Right ventricle myocardium superior (tissue), 1 donor: ENCODE measurements at regions not wholly inside any gene's neighbourhood (a gene's known extent, or its start where the extent isn't known, plus 50 kb on each side); places are given as distances from the start of the nearest gene placed in this dataset.

Source experiments
- ATAC-seq: fragments of 200-7000 bp; cut with Tn5 transposase; one replicate; pipeline ENCODE4 v1.9.1; 2020; ENCODE audit warnings: mild to moderate bottlenecking; ENCODE audit not compliant: poor library complexity
- DNase-seq: peaks from one replicate; pipeline ENCODE4 v3.0.0-alpha.2; 2020
- intact Hi-C: fragments of 100-400 bp; cut with DNase I; formaldehyde crosslinking; loops from one replicate; pipeline ENCODE4 v1.11.2; 2022
- donor health status: DM: no; HTN: yes; CAD: no; lungs with severe emphysema.

DNA sequence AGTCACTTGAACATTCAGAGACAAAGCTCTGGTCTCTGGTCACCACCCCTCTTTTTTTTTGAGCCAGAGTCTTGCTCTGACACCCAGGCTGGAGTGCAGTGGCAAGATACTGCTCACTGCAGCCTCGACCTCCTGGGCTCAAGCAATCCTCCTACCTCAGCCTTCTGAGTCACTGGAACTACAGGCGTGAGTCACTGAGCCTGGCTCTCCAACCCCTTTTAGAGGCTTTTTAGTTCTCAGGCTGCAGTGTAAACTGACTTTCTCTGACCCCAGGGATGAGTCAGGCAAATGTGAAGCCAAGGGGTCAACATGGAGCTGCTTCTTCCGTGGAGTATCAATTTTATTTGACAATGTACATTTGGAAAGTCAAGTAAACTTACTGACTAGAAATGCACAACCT lies 229.2 kb downstream of the PTTG2 start:
- no peak for ATAC-seq
- DNase-seq: no peak
- intact Hi-C loops: no loop called here

GRCh38 chr4:38190717-38191178 lies 230.6 kb downstream of the PTTG2 start:
- ATAC-seq (peak; percentile 90), DNase-seq (no peak)
- intact Hi-C loops: no loop called here

DNA sequence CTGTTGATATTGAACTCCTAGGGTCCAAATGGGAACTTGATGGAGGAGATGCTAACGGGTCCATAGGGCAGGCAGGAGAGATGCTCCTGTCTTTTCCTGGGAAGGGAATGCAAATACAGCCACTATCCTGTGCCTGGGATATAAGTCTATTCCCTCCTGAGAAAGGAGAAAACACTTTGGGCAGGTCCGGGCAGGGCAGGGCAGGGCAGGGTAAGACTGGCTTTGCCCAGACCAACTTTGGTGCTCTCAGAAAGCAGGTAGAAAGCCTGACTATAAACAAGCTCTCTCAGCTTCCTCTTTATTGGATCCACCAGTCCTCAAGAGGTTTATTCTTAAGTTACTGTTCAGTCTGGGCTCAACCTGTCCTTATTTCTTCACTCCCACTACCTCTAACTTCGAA lies 232.3 kb downstream of the PTTG2 start:
- no peak for ATAC-seq
- no peak for DNase-seq
- intact Hi-C loops: no loop called here

DNA sequence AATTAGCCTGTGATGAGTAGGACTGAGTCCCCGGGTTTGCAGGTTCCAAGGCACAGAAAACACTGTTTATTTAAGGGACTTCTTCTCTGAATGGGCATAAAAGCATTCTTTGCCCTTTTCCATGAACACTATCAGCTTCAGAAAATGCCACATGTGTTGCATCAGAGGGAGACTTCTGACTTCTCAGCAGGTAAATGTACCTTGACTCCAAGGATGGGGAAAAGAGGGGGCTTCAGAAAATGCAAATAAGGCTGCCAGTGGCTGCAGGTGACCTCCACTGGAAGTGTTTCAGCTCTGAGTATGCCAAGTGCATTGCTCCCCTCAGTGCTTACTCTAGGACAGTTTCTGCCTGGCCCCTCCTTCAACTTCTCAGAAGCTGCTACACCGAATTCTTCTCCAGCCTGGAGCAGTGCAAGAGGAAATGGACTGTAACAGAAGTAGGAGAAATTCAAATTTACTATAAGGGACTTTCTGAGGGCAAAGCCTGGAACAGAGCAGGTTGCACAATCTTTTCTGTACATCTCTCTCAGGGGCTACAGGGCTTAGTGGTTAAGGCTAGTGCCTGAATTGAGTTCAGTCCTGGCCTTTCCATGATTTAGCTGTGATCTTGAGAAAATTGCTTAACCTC lies 233.2 kb downstream of the PTTG2 start:
- DNase-seq: no peak
- intact Hi-C loops: no loop called here
- no peak for ATAC-seq

- no peak for ATAC-seq
- intact Hi-C loops: no loop called here
- DNase-seq: no peak
Observed at GRCh38 chr4:38194047-38194602, 233.9 kb downstream of the PTTG2 start.

GRCh38 chr4:38195486-38195885 lies 235.3 kb downstream of the PTTG2 start:
- ATAC-seq: no peak
- DNase-seq: no peak
- intact Hi-C loops: no loop called here

DNA sequence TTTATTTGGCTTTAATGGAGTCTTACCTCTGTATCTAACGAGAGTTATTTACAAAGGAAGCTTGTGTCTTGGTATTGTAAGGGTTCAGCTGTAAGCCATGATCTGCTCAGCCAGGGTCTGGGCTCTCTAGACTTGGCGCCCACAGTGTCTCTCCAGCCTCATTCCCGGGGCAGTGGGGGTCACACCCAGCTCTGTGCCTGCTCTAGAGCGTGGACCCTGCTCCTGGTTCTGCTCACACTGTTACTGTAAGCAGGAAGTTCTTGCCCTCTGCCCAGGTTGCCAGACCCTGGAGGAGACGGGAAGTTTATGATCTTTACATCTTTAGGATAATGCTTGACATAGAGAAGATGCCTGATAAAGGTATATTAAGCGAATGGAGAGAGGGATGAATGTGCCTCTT lies 235.7 kb downstream of the PTTG2 start:
- ATAC-seq: no peak
- intact Hi-C loops: no loop called here
- no peak for DNase-seq

GRCh38 chr4:38202242-38202641 lies 242.0 kb downstream of the PTTG2 start:
- intact Hi-C loops: no loop called here
- ATAC-seq (no peak), DNase-seq (no peak)

DNA sequence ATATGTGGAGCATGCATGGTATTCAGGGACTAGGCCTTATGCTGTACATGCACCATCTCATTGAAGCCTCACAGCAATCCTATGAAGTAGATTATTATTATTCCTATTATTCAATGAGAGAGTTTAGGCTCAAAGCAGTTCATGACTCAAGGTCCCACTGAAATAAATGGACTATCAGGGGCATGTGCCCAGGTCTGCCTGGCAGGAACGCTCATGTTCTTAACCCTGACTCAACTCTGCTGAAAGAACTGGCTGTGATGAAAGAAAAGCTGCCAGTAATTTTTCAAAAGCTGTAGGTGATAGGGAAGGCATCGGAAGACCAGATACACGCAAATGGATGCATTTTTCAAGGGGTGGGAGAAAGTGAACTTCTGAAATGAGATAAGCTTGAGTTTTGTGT lies 243.4 kb downstream of the PTTG2 start:
- no peak for ATAC-seq
- no peak for DNase-seq
- intact Hi-C loops: no loop called here

GRCh38 chr4:38204339-38205035 lies 244.3 kb downstream of the PTTG2 start:
- intact Hi-C loops: no loop called here
- DNase-seq (no peak), ATAC-seq (no peak)

- intact Hi-C loops: no loop called here
- ATAC-seq: no peak
- no peak for DNase-seq
Observed at GRCh38 chr4:38205261-38205660, 245.1 kb downstream of the PTTG2 start.

GRCh38 chr4:38207110-38207457 lies 246.9 kb downstream of the PTTG2 start:
- ATAC-seq (no peak), DNase-seq (no peak)
- intact Hi-C loops: no loop called here

- intact Hi-C loops: no loop called here
- ATAC-seq (no peak), DNase-seq (no peak)
Observed at GRCh38 chr4:38209654-38210053, 249.5 kb downstream of the PTTG2 start.

- peak; percentile 45 for ATAC-seq
- intact Hi-C loops: no loop called here
- no peak for DNase-seq
Observed at GRCh38 chr4:38210396-38211114, 250.4 kb downstream of the PTTG2 start.

- no peak for DNase-seq
- intact Hi-C loops: no loop called here
- peak; percentile 11 for ATAC-seq
Observed at GRCh38 chr4:38211885-38212284, 251.7 kb downstream of the PTTG2 start.

DNA sequence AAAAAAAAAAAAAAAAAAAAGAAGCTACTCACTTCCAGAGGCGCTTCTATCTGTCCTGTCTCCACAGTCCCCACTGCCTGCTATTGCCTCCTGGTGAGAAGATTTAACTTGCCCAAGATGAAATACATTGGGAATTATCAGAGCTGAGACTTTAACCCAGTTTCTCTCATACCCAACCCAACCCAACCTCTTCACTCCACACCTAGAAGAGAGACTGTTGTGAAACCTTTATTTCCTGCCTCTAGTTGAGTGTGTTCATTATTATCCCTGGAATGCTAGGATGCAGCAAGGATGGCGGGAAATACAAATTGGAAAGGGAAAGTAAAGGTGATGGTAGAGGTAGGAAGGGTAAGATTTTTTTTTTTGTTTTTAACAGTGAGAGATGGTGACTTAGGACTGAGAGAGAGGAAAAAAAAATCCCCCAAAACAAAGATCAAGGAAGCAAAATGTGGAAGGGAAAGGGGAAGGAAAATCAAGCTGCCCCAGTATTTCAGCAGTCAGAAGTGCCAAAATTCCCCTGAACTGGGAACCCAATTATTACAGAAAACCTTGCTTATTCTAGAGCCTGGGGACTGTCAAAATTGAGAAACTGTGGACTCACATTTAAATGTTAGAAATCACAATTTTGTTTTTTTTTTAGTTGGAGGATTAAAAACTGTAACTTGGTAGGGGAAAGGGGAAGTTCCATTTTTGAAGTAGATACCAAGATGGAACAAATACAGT lies 253.0 kb downstream of the PTTG2 start:
- DNase-seq (no peak), ATAC-seq (no peak)
- intact Hi-C loops: no loop called here

DNA sequence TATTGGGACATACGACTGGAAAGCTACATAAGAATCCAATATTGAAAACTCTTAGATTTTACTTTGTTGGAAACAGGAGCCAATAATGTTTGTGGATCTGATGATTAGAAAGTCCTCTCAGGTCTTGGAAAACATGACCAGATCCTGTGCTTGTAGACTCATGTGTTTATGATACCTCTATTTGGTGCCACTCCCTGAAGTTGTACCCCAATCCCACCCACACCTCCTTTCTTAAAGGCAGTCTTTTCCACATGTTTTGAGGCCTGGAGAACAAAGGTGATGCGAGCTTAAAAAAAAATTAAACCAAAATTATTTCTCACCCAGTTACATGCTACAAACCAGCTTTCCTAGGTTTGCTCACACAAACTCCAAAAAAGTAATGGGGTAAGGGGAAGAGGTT lies 262.7 kb downstream of the PTTG2 start:
- no peak for DNase-seq
- ATAC-seq: no peak
- intact Hi-C loops: no loop called here

DNA sequence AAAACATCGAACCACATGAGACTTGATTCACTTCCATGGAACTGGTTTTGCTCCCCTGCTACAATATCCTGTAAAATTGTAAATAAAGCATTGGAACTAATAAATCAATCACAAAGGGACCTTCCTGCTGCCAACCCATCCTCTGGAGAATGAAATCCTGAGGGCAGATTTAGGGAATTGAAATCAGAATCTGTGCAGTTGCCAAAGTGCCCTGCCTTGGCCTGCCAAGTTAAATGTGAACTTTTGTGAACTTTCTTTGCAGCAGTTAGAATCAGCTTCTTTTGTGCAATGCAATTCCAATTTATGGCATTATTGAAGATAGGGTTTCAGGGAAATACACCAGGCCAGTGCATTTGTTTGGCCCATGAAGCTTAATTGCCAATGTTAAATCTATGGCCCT lies 263.1 kb downstream of the PTTG2 start:
- intact Hi-C loops: no loop called here
- ATAC-seq: peak; percentile 69
- no peak for DNase-seq

DNA sequence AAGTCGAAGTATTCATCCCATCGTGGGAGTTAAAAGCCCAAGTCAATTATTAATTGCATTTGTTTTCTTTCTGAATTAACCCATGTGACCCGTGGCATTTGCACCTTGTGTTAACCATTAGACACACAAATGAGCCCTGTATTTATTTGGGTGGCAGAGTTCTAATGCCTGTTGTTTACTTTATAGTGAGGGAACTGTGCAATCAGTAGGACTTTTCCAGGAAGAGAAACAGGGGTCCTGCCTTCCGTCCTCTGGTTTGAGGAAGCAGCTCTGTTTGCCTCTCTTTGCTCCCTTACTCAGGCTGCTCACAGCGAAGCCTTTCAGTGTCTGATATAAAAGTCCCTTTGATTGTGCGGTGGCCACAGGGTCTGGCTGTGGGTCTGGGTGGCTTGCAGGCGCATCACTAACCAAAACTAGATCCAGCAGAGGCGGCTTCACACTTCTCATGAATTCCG lies 263.6 kb downstream of the PTTG2 start:
- intact Hi-C loops: no loop called here
- DNase-seq: no peak
- peak; percentile 56 for ATAC-seq
